Upper lobe of left lung (tissue), 4 donors: ENCODE measurements at regions not wholly inside any gene's neighbourhood (a gene's known extent, or its start where the extent isn't known, plus 50 kb on each side); places are given as distances from the start of the nearest gene placed in this dataset.

Experiments used
- CTCF ChIP-seq, 6 experiments: fragments of 450-650 bp in 4 of 6; fragments of 200-600 bp in 2 of 6; sonication (generic) in 2 of 6; IDR thresholded peaks; one replicate each; pipeline ENCODE4 v1.5.1; 2016 to 2019; ENCODE audit warnings: antibody characterized with exemption in 6 of 6
- EP300 ChIP-seq, 4 donors: sonication (generic); formaldehyde crosslinking; IDR thresholded peaks; one replicate each; pipeline ENCODE4 v1.5.1; 2017; ENCODE audit warnings: antibody characterized with exemption in 4 of 4, control low read depth in 2 of 4
- POLR2A ChIP-seq, 4 donors: fragments of 450-650 bp; IDR thresholded peaks; one replicate each; pipeline ENCODE4 v1.5.1; 2016 to 2017; ENCODE audit warnings: antibody characterized with exemption in 4 of 4, mild to moderate bottlenecking in 2 of 4
- POLR2AphosphoS5 ChIP-seq, 2 donors: sonication (generic); formaldehyde crosslinking; IDR thresholded peaks; one replicate each; pipeline ENCODE4 v1.5.1; 2017; ENCODE audit warnings: antibody characterized with exemption in 2 of 2

- no peak for TF ChIP-seq CTCF (IDR thresholded peaks at IDR 0.05)
- no peak for TF ChIP-seq POLR2A (IDR thresholded peaks at IDR 0.05)
- peak; percentile 25 to 50 for TF ChIP-seq POLR2AphosphoS5 (IDR thresholded peaks at IDR 0.05)
- TF ChIP-seq EP300 (IDR thresholded peaks at IDR 0.05): no peak
These were observed 112.0 kb upstream of the IL12B start for GRCh38 chr5:159442206-159442850.
